ENCODE measurements at regions not wholly inside any gene's neighbourhood (a gene's known extent, or its start where the extent isn't known, plus 50 kb on each side); places are given as distances from the start of the nearest gene placed in this dataset.

- DNase-seq, result no peak
- intact Hi-C loops (cut with DNase I), result no loop called here
Measured at GRCh38 chr2:203812294-203813221, 55.0 kb upstream of the CTLA4 start.

GRCh38 chr2:203813684-203814083 lies 53.9 kb upstream of the CTLA4 start:
- intact Hi-C loops (cut with DNase I), result loop anchor here (2.0 kb wide), 1 partner anchor 331 kb away; no protein-coding TSS in a partner anchor
- no peak for DNase-seq

- peak in 8 of 10 donors; percentile 21 to 92 (median 55) for DNase-seq
- intact Hi-C loops (cut with DNase I), result loop anchor here (2.0 kb wide), 1 partner anchor 332 kb away; no protein-coding TSS in a partner anchor
Measured at GRCh38 chr2:203814661-203815540, 52.7 kb upstream of the CTLA4 start.

DNA sequence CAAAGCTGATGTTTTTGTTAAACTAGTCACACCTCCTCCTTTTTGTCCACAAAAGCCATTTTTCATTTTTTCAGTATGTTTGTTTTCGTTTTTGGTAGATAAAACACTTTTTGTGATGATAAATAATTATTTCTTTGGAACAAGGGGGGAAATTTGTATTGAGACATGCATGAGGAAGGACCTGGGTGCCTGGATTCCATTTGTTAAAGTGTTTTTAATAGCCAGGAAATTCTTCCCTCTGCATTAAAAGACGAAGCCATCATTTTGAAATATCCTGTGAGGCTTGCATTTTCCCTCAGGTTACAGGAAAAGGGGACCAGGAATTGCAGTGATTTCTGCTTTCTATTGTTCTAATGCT lies 52.1 kb upstream of the CTLA4 start:
- DNase-seq, result no peak
- intact Hi-C loops (cut with DNase I), result loop anchor here (2.0 kb wide), 1 partner anchor 333 kb away; no protein-coding TSS in a partner anchor

DNA sequence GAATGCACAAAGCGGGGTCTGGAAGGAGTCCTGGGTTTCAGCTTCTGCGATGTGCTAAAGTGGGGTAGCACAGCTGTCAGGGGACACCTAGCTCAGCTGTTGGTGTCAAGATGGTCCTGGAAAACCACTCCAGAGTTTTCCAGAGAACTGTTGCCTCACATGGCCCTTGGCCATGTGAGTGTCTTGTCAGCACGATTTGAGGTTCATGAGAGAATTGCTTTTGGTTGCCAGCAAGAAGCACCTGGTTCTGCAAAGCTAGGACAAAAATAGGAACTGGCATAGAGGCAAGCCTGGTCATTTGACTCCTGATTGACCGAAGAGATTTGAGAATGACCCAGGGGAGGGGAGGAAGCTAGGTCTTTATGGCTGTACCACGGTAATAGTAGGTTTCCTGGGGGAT lies 50.4 kb upstream of the CTLA4 start:
- DNase-seq, result no peak
- intact Hi-C loops (cut with DNase I), result no loop called here
